Fibroblast of upper back skin (primary cell): ENCODE measurements at regions not wholly inside any gene's neighbourhood (a gene's known extent, or its start where the extent isn't known, plus 50 kb on each side); places are given as distances from the start of the nearest gene placed in this dataset.

Experiments
- DNase-seq: peaks from one replicate; pipeline ENCODE4 v3.0.0-alpha.2; 2013

GRCh38 chr2:66850376-66850775 lies 415.5 kb downstream of the MEIS1 start:
- no peak for DNase-seq

GRCh38 chr2:66851449-66851872 lies 416.5 kb downstream of the MEIS1 start:
- peak; percentile 92 for DNase-seq

- DNase-seq = no peak
Measured at GRCh38 chr2:66852953-66853352, 418.0 kb downstream of the MEIS1 start.

- DNase-seq = no peak
Measured at GRCh38 chr2:66853585-66853984, 418.7 kb downstream of the MEIS1 start.

- DNase-seq = peak; percentile 58
Measured at GRCh38 chr2:66854298-66854697, 419.4 kb downstream of the MEIS1 start.

- DNase-seq = peak; percentile 91
Measured at GRCh38 chr2:66862885-66863650, 428.1 kb downstream of the MEIS1 start.

- peak; percentile 49 for DNase-seq
Measured at GRCh38 chr2:66865161-66865560, 430.2 kb downstream of the MEIS1 start.

GRCh38 chr2:66866331-66867062 lies 431.6 kb downstream of the MEIS1 start:
- DNase-seq = peak; percentile 66

GRCh38 chr2:66867063-66867441 lies 432.1 kb downstream of the MEIS1 start:
- peak; percentile 40 for DNase-seq

- DNase-seq = peak; percentile 60
Measured at GRCh38 chr2:66869076-66869475, 434.2 kb downstream of the MEIS1 start.

- DNase-seq = peak; percentile 69
Measured at GRCh38 chr2:66872081-66872985, 437.4 kb downstream of the MEIS1 start.

GRCh38 chr2:66872986-66873754 lies 438.2 kb downstream of the MEIS1 start:
- peak; percentile 46 for DNase-seq

GRCh38 chr2:66874411-66874810 lies 439.5 kb downstream of the MEIS1 start:
- DNase-seq = peak; percentile 87

GRCh38 chr2:66875941-66876462 lies 441.1 kb downstream of the MEIS1 start:
- DNase-seq = no peak

GRCh38 chr2:66885775-66886383 lies 451.0 kb downstream of the MEIS1 start:
- no peak for DNase-seq

GRCh38 chr2:66888246-66888645 lies 453.3 kb downstream of the MEIS1 start:
- DNase-seq = no peak

- peak; percentile 99 for DNase-seq
Measured at GRCh38 chr2:66888791-66889631, 454.1 kb downstream of the MEIS1 start.

- no peak for DNase-seq
Measured at GRCh38 chr2:66889632-66889882, 454.6 kb downstream of the MEIS1 start.

GRCh38 chr2:66890166-66890742 lies 455.3 kb downstream of the MEIS1 start:
- peak; percentile 39 for DNase-seq

- no peak for DNase-seq
Measured at GRCh38 chr2:66895206-66895605, 460.3 kb downstream of the MEIS1 start.

GRCh38 chr2:66896131-66896530 lies 461.2 kb downstream of the MEIS1 start:
- DNase-seq = no peak
